HG02852 (cell line): ENCODE measurements at regions not wholly inside any gene's neighbourhood (a gene's known extent, or its start where the extent isn't known, plus 50 kb on each side); places are given as distances from the start of the nearest gene placed in this dataset.
"Not testable (repeated sequence)": the region's sequence is repeated elsewhere in the genome, so short reads cannot be mapped to it uniquely, and the experiment has no call there.

Source experiments
- ATAC-seq: cut with Tn5 transposase; IDR thresholded peaks from one replicate; pipeline ENCODE4 v1.9.1; 2021; ENCODE audit warnings: mild to moderate bottlenecking, moderate library complexity; ENCODE audit not compliant: unreplicated experiment

- no peak for ATAC-seq
These were observed 144.2 kb upstream of the PARD3B start for GRCh38 chr2:204401114-204401513.

- ATAC-seq = no peak
These were observed 137.9 kb upstream of the PARD3B start for GRCh38 chr2:204407204-204408014.

DNA sequence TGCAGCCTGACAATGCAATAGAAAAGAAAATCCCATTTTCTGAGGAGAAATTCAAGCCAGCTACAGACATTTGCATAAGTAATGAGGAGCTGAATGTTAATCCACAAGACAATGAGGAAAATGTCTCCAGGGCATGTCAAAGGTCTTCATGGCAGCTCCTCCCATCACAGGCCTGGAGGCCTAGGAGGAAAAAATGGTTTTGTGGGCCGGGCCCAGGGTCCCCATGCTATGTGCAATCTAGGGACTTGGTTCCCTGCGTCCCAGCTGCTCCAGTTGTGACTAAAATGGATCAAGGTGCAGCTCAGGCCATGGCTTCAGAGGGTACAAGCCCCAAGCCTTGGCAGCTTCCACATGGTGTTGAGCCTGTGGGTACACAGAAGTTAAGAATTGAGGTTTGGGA is 132.5 kb upstream of the PARD3B start:
- ATAC-seq = not testable (repeated sequence)

GRCh38 chr2:204415406-204416181 is 129.7 kb upstream of the PARD3B start:
- ATAC-seq = no peak

- no peak for ATAC-seq
These were observed 129.0 kb upstream of the PARD3B start for GRCh38 chr2:204416236-204416635.

- no peak for ATAC-seq
These were observed 119.5 kb upstream of the PARD3B start for GRCh38 chr2:204425821-204426220.

- no peak for ATAC-seq
These were observed 116.6 kb upstream of the PARD3B start for GRCh38 chr2:204428675-204429074.

- no peak for ATAC-seq
These were observed 113.7 kb upstream of the PARD3B start for GRCh38 chr2:204431529-204431928.

DNA sequence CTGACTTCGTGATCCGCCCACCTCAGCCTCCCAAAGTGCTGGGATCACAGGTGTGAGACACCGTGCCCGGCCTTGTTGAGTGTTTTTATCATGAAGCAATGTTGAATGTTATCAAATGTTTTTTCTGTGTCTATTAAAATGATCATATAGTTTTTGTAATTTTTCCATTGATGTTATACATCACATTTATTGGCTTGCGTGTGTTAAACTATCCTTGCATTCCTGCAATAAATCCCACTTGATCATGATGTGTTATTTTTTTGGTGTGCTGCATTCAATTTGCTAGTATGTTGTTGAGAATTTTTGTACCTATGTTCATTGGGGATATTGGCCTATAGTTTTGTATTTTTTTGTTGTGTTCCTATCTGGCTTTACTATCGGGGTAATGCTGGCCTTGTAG is 113.1 kb upstream of the PARD3B start:
- ATAC-seq = no peak

DNA sequence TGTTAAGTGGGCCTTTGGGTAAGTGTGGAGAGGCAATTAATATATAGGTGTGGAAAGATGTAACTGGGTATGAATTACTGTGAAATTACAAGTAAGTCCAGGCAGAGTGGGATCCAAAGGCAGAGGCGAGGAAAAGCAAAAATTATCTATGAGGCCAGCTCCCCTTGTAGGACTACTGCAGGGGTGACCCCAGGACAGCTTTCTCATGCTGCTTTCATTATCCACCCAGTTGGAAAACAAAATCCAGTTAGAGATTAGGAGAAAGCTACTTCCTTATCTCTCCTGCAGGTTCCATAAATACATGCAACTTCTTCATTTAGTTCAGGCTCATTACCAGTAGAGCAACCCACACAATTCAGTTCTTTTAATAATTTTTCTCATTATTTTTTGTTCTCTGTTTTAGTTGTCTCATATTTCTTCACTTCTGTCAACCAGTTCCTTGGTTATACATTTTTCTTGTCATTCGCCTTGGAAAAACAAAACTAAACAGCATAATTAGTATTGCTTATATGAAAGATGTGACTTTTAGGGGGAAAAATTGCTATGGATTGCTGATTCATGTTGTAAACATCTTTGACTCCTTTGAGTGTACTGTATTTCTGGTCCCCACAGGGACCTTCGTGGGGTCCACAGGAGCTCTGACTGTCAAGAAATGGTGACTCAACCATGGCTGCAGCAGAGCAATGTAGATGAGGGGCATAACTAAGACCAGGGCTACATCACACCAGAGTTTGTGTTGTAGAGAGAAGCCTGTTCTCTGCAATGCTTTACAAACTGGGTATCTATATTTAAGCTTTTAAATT is 110.4 kb upstream of the PARD3B start:
- no peak for ATAC-seq

DNA sequence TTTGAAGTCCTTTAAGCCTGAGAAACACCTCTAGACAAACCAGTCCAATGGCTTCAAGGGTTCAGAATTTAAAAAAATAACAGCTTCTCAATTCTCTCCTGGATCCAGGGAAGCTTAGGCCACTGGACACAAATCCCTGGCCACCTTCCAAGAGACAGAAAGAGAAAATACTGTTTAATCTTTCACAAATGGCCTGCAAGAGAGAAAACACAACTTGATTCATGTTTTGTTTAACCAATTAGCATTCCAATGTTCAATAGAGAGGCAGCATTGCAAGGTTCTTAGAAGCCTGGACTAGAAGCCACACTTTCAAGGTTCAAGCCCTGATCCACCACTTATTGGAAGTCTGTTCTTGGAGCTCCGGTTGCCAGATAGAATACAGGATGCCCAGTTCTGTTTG is 109.0 kb upstream of the PARD3B start:
- ATAC-seq = no peak

DNA sequence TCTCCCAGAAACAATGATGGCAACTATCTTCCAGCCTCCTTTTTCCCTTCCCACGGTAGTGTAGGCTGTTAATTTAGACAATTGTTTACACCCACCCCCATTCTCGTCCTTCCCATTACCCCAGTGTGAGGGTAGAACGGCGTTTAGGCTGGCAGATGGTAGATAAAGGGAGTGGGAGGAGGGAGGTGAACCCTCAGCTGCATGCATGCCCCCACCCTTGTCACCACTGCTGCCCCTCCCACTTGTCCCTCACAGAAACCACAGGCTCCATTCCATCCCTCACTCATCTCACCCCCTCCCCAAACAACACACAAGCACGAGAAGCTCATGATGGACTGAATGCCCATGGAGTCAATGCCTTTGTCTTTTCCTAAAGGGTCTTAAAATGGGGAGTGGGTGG is 107.9 kb upstream of the PARD3B start:
- no peak for ATAC-seq

DNA sequence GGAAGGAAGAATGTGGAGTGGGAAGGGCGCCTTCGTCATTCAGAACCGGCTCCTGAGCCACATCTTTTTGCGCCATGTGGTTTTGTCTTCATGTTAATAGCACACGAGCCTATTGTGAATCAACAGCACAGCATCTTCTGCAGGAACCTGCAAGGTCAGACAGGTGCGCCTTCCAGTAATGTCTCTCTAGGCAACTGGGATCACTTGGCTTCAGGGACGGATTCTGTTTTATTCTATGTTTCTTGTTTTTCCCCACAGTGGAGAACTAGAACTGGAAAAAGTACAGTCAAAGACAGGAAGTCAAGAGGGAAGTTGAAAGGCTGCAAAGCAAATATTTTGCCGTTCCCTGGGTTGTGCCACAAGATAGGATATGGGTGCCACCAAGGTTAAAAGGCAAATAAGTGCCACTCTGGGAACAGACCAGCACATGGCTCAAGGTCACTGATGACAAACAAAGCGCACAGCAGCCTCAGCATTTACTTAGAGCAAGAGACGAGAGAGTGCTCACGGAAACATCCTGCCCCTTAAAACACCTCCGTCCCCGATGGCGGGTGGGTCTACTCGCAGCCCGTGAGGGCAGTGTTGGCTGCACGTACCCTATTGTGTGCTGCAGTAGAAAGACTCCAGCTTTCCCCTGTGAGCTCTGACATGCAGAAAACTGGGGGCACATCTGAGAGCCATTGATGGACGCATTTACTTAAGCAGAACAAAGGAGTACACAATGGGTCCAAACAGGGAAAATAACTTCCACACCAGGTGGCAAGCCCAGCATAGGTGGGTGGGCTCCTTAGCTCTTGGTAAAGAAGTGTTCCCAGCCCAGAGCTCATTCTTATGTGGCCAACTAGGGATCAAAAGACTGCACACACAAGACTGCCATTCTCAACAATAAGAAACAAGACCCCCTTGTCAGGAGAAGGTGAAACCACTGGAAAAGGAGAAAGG is 107.2 kb upstream of the PARD3B start:
- no peak for ATAC-seq

DNA sequence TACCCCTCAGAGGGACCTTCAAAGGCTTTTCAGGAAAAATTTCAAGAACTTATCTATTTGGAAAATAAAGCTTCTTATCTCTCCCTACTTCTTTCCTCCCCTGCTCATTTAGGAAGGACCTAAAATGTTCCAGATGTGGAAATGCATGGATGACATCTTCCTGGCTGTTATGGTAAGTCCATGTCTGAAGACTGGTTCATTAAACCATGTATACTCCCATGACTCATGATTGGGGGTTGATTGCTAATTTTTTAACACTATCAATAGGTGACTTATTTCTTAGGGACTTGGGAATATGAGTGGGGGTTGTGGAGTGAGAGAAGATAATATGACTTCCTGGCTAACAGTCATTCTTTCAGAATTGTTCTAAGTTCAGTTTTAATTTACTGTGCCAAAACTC is 104.0 kb upstream of the PARD3B start:
- ATAC-seq = no peak

GRCh38 chr2:204445149-204445548 is 100.1 kb upstream of the PARD3B start:
- no peak for ATAC-seq

GRCh38 chr2:204447722-204448121 is 97.6 kb upstream of the PARD3B start:
- ATAC-seq = no peak

GRCh38 chr2:204449977-204450376 is 95.3 kb upstream of the PARD3B start:
- no peak for ATAC-seq

- no peak for ATAC-seq
These were observed 93.5 kb upstream of the PARD3B start for GRCh38 chr2:204451766-204452165.

GRCh38 chr2:204452464-204453023 is 92.7 kb upstream of the PARD3B start:
- ATAC-seq = no peak

DNA sequence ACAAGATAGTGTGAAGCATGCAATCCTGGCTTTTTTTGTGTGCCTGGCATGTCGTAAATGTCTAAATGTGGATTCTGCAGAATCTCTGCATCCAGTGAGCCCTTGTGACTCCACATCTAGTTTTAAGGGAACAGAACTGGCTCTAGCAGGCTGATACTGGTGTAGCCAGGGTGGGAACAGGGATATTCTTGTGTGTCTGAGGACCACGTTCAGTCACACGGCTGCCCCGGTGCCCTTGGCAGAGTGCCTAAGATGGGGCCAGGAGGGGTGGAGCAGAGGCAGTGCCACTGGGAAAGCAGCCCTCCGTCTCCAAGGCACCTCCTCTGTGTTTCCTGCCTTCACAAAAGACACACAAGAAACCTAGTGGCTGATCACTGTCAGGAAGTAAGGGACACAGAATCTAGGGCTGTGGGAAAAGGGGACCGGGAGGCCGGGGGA is 91.5 kb upstream of the PARD3B start:
- ATAC-seq = no peak
